Kidney epithelial cell (primary cell): ENCODE measurements at regions not wholly inside any gene's neighbourhood (a gene's known extent, or its start where the extent isn't known, plus 50 kb on each side); places are given as distances from the start of the nearest gene placed in this dataset.
"Not testable (repeated sequence)": the region's sequence is repeated elsewhere in the genome, so short reads cannot be mapped to it uniquely, and the experiment has no call there.

Source experiments
- DNase-seq: peaks from one replicate; pipeline ENCODE4 v3.0.0-alpha.2; 2010; ENCODE audit warnings: low read depth
- H3K27me3 ChIP-seq: 2 replicates; pipeline ENCODE4 v1.6.0; 2011; ENCODE audit warnings: low read length; ENCODE audit not compliant: control insufficient read depth, insufficient read depth
- H3K36me3 ChIP-seq: 2 replicates; pipeline ENCODE4 v1.5.1; 2011; ENCODE audit warnings: low read length; ENCODE audit not compliant: control insufficient read depth, insufficient read depth
- H3K4me3 ChIP-seq: 2 replicates; pipeline ENCODE4 v1.5.1; 2011; ENCODE audit warnings: low read depth, mild to moderate bottlenecking, control low read depth, low read length
- CTCF ChIP-seq: IDR thresholded peaks from 2 replicates; pipeline ENCODE4 v1.5.1; 2011; ENCODE audit warnings: mild to moderate bottlenecking, moderate library complexity, low read length, control low read depth, inconsistent platforms; ENCODE audit not compliant: insufficient read depth, poor library complexity, severe bottlenecking

DNA sequence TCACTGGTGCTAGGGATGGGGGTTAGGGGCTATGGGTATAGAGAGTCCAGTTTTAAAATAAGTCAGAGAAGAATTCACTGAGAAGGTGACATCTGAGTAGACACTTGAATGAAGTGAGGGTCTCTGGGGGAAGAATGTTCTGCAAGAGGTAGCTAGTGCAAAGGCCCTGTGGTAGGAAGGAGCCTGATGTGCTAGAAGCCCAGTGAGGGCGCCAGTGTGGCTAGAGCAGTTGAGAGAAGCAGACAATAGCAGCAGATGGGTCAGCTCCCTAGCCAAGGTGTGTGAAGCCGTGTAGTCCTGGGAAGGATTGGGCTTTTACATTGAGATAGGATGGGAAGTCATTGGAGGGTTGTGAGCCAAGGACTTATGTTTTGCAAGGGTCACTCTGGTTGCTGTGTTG is 105.8 kb upstream of the PELI1 start:
- DNase-seq: no peak
- H3K36me3 ChIP-seq: no peaks in the 10 kb centered on the region
- no peak overlapping the region for H3K4me3 ChIP-seq
- TF ChIP-seq CTCF: no peak
- no peaks in the 10 kb centered on the region for H3K27me3 ChIP-seq

DNA sequence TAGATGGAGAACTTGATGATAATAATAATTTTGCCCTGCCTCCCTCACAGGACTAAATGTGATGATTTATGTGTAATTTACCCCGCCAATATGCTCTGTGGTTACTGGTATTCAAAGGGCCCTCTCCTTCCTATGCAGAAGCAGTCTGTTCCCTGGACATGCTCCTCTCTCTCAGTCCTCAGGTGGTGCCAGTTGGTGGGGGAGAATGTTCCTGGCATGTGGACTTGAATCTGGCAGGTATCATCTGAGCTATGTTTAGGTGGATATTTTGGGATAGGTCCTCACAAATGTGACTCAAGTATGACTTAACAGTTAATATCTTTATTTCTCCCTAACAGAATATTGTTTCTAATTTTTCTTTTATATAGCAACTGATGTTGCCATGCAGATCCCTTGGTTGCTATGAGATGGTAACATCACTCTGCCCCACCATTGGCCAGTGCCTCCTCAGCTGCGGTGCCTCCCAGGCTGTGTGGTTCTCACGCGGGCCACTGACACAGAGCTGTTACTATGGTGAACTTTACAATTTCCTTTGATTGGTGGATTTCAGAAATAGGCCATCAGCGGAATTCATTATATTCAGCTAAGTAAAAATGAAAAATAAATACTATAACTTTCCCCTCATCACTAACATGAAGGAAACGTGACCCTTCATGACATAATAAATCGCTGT is 106.7 kb upstream of the PELI1 start:
- no peak for TF ChIP-seq CTCF
- H3K36me3 ChIP-seq: no peaks in the 10 kb centered on the region
- H3K27me3 ChIP-seq: no peaks in the 10 kb centered on the region
- H3K4me3 ChIP-seq: no peak overlapping the region
- DNase-seq: no peak

DNA sequence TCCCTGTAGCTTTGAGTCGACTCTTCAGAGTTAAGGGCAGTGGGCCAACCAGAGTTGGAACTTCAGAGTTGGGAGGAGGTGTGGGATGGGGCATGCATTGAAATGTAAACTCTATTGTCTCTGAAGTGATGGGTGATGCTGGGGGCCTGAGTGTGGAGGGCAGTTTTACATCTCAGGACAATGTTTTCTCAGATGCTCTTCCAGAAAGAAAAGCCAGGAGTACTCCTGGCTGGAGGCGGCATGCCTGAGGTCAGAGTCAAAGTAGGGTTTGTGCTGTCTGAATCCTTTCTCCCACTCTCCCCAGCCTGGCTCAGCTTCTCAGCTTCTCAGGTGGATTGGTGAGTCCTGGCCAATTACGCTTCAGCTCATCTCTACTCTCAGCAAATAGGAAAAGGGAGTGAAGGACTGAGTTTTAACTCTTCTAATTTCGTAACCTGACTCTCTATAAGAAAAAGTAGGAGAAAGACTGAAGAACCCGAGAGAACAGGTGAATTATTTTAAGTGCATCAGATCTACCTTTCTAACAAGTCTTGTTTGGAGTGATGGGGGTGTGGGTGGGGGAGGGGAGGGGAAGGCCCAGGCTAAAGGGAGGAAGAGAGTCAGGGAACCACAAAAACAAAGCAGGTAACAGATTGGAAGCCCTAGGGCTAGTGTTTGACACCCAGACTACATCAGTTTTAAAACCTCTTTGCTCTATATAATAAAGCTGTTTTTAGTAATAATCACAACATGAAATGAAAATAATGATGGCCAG is 107.5 kb upstream of the PELI1 start:
- Histone ChIP-seq H3K4me3 (no peak overlapping the region), H3K36me3 (no peaks in the 10 kb centered on the region), H3K27me3 (no peaks in the 10 kb centered on the region)
- no peak for DNase-seq
- TF ChIP-seq CTCF: no peak

DNA sequence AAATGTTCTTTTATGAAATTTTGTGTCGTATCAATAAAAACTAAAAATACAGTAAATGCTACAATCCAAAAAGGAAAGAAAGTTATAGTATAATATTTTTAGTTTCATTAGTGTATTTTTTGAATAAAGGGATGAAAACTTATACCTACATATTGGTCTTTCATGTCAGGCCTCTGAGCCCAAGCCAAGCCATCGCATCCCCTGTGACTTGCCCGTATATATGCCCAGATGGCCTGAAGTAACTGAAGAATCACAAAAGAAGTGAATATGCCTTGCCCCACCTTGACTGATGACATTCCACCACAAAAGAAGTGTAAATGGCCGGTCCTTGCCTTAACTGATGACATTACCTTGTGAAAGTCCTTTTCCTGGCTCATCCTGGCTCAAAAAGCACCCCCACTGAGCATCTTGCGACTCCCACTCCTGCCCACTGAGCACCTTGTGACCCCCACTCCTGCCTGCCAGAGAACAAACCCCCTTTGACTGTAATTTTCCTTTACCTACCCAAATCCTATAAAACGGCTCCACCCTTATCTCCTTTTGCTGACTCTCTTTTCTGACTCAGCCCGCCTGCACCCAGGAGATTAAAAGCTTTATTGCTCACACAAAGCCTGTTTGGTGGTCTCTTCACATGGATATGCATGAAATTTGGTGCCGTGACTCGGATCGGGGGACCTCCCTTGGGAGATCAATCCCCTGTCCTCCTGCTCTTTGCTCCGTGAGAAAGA is 108.2 kb upstream of the PELI1 start:
- H3K27me3 ChIP-seq, DNase-seq, H3K36me3 ChIP-seq, H3K4me3 ChIP-seq: not testable (repeated sequence)

GRCh38 chr2:64253421-64253820 is 109.2 kb upstream of the PELI1 start:
- not testable (repeated sequence) for DNase-seq, H3K36me3 ChIP-seq, H3K4me3 ChIP-seq, H3K27me3 ChIP-seq

DNA sequence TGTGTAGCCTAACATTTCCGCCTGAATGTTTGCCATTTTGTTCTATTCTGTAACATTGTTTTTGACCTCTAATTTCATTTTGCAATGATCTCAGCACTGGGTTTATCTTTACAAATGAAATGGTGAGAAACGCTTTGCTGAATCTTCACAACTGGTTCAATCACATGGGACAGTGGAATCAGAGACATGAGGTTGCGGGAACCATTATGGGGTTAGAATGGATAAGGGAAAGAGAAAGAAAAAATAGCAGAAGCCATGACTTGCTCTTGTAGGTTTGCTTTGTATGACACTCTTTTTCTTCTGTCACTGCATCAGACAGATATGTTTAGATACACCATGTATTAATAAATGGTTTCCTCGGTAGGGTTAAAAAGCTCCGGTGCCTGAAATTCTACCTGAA is 114.3 kb upstream of the PELI1 start:
- Histone ChIP-seq H3K27me3 (no peaks in the 10 kb centered on the region), H3K36me3 (no peaks in the 10 kb centered on the region), H3K4me3 (no peak overlapping the region)
- TF ChIP-seq CTCF: no peak
- DNase-seq: no peak

GRCh38 chr2:64259312-64259711 is 115.1 kb upstream of the PELI1 start:
- H3K4me3 ChIP-seq: no peak overlapping the region
- no peak for TF ChIP-seq CTCF
- no peaks in the 10 kb centered on the region for H3K36me3 ChIP-seq
- no peaks in the 10 kb centered on the region for H3K27me3 ChIP-seq
- no peak for DNase-seq
